Stimulated activated CD4-positive, alpha-beta T cell treated with anti-CD3 and anti-CD28 coated beads, TNF-alpha, amount 100 ng/mL, for 24 hours (primary cell): ENCODE measurements at regions not wholly inside any gene's neighbourhood (a gene's known extent, or its start where the extent isn't known, plus 50 kb on each side); places are given as distances from the start of the nearest gene placed in this dataset.

Experiments
- DNase-seq, 3 experiments: peaks; one replicate each; pipeline ENCODE4 v3.0.0-alpha.2; 2020; ENCODE audit warnings: low read depth in 3 of 3

- no peak for DNase-seq
Measured at GRCh38 chr11:45036733-45037132, 86.0 kb upstream of the TP53I11 start.

GRCh38 chr11:45037434-45038005 is 86.8 kb upstream of the TP53I11 start:
- no peak for DNase-seq

DNA sequence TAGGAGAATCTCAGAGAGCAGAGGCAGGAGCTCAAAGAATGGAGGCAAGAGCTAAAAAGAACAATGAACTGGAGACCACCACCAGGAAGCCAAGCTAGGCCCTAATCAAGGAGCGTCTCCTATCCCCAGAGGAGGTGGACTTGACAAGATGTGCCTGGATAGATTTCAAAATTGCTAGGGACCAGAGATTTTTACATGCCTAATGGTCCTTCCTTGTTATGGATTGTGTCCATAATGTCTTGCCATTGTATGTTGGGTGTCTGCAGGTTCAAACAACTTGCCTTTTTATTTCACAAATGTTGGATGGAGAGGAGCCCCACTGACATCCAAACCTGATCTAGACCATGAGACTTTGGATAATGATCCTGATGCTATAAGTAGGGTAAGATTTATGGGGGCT is 88.2 kb upstream of the TP53I11 start:
- no peak for DNase-seq

- DNase-seq: no peak
Measured at GRCh38 chr11:45041596-45041995, 90.9 kb upstream of the TP53I11 start.

DNA sequence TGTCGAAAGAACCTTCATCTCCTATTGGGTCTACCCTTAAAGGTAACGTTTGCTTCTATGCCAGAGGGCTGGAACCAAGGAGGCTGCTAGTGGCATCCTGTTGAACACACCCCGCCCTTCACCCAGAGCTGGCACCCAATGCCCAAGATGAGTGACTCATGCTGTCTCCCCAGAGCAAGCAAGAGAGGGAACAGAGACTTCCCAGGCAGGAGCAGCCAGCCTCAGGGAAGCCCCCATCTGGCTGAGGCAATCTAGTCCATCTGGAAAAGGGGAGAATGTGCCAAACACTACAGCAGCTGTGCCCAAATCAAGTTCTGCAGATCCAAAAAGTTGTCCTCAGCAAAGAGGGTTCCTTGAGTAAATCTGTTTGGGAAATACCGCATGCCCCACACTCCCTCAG is 91.9 kb upstream of the TP53I11 start:
- DNase-seq: no peak

GRCh38 chr11:45043755-45044475 is 93.2 kb upstream of the TP53I11 start:
- DNase-seq: no peak

DNA sequence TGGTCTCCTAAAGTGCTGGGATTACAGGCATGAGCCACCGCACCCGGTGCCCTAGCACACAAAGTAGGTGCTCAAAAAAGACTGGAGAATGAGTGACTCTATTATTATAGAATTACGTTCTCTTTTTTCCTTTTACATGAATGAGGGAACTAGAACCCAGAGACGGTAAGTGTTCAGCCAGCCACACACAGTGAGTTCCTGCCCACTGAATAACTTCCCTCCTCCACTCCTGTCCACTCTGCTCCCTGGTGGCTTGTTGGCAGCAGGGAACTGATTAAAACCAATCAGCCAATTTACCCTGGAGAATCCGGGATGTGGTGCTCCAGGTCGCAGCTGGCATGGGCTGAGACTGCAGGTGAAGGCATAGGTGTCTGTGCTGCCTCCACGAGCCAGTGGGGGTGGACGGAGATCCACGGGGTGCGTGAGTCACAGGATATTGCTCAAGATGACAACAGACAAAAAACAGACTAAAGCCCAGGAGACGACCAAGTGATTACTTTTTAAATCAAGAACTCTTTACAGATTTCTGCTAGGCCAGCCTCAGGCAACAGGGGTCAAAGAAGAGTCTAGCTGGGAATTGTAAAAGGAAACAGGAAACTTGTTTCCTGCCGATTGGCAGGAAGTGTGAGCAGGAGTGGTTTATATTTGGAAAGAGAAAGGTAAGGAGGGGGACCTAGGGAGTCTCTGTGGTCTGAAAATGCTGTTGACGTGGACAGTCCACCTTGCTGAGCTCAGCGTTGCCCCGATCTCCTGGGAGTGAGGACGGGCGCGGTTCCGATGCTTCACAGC is 95.2 kb upstream of the TP53I11 start:
- DNase-seq: no peak

GRCh38 chr11:45048313-45048841 is 97.7 kb upstream of the TP53I11 start:
- no peak for DNase-seq

GRCh38 chr11:45048870-45049691 is 97.4 kb upstream of the PRDM11 start:
- DNase-seq: no peak

GRCh38 chr11:45050111-45050510 is 96.3 kb upstream of the PRDM11 start:
- no peak for DNase-seq

DNA sequence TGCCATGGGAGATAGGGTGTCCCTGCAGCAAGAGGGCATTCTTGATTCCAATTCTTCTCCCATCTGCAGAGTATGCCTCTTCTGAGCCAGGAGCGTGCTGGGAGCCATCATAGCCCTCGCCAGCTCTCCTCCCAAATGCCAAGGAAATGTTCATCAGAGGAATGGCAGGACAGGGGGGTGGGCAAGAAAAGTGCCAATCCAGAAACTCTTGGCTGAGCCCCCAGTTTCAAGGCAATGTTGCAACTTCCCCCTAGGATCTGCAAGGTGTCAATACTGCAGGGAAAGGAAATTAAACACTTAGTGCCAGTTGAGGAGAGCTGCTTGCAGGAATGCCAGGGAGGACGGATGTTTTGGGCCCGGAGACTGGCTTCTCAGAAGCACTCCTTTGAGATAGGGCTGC is 94.8 kb upstream of the PRDM11 start:
- no peak for DNase-seq

GRCh38 chr11:45052361-45052760 is 94.1 kb upstream of the PRDM11 start:
- DNase-seq: no peak

GRCh38 chr11:45053736-45054446 is 92.5 kb upstream of the PRDM11 start:
- DNase-seq: no peak

DNA sequence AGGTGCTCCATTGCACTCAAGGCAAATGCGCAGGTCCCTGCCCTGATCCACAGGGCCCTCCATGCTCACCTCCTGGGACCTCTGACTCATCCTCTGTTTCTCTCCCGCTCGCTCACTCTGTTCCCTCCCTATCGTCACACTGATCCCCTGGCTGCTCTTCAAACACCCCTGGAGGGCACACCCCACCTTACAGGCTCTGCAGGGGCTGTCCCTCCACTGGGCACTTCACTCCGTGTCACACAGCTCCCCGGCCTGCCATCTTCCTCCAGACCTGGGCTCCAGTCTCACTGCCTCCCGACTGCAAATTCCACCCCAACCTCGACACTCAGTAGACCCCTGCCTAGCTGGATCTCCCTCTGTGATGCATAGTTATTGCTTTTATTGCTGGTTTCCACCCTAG is 91.5 kb upstream of the PRDM11 start:
- DNase-seq: no peak

GRCh38 chr11:45056529-45056928 is 89.9 kb upstream of the PRDM11 start:
- no peak for DNase-seq

- DNase-seq: no peak
Measured at GRCh38 chr11:45057938-45058646, 88.3 kb upstream of the PRDM11 start.

GRCh38 chr11:45058647-45058950 is 87.8 kb upstream of the PRDM11 start:
- DNase-seq: no peak

- no peak for DNase-seq
Measured at GRCh38 chr11:45060707-45061106, 85.7 kb upstream of the PRDM11 start.

DNA sequence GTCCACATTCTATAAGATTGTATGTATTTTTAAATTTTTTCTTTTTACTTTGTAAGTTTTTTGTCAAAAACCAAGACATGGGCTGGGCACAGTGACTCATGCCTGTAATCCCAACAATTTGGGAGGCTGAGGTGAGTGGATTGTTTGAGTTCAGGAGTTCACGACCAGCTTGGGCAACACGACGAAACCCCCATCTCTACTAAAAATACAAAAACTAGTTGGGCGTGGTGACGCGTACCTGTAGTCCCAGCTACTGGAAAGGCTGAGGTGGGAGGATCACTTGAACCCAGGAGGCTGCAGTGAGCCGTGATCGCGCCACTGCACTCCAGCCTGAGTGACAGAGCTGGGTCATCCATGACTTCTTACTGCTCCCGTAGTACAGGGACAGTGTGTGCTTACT is 84.8 kb upstream of the PRDM11 start:
- no peak for DNase-seq

DNA sequence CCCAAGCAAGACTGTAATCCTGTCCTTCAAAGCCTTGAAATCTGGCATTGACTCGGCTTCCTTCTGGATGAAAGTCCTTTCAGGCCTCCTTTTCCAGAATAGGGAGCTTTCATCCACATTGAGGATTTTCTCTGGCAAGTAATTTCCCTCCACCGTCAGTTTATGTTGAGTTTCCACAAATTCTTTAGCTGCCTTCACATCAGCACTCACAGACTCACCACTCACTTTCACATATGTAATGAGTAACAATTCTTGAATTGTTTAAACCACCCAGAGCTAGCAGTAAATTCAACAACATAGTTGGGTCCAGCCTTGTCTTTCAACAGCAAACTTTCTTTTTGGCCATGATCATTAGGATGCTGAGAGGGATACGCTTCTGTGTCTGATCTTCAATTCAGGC is 84.3 kb upstream of the PRDM11 start:
- DNase-seq: no peak
